Osteocyte (in vitro differentiated cells): ENCODE measurements at regions not wholly inside any gene's neighbourhood (a gene's known extent, or its start where the extent isn't known, plus 50 kb on each side); places are given as distances from the start of the nearest gene placed in this dataset.

Experiments used
- DNase-seq: peaks from one replicate; pipeline ENCODE4 v3.0.0; 2021; ENCODE audit warnings: mixed read lengths; ENCODE audit not compliant: unreplicated experiment; ENCODE audit errors: extremely low spot score
- H3K27ac Mint-ChIP-seq: one replicate; pipeline ENCODE4 v1.8.0; 2021; ENCODE audit warnings: mild to moderate bottlenecking, mixed read lengths; ENCODE audit not compliant: unreplicated experiment
- H3K27me3 Mint-ChIP-seq: one replicate; pipeline ENCODE4 v1.8.0; 2021; ENCODE audit warnings: mixed read lengths; ENCODE audit not compliant: unreplicated experiment
- H3K36me3 Mint-ChIP-seq: one replicate; pipeline ENCODE4 v1.8.0; 2021; ENCODE audit warnings: mixed read lengths; ENCODE audit not compliant: unreplicated experiment
- H3K4me1 Mint-ChIP-seq: one replicate; pipeline ENCODE4 v1.8.0; 2021; ENCODE audit warnings: mixed read lengths; ENCODE audit not compliant: unreplicated experiment
- H3K4me3 Mint-ChIP-seq: one replicate; pipeline ENCODE4 v1.8.0; 2021; ENCODE audit warnings: mild to moderate bottlenecking, moderate library complexity, mixed read lengths; ENCODE audit not compliant: unreplicated experiment
- H3K9me3 Mint-ChIP-seq: one replicate; pipeline ENCODE4 v1.8.0; 2021; ENCODE audit warnings: mixed read lengths; ENCODE audit not compliant: unreplicated experiment
- TF ChIP-seq, protein P1 (sequence below): fragments of 200-600 bp; sonication (generic); IDR thresholded peaks from 2 replicates; pipeline ENCODE4 v1.5.0; 2021; ENCODE audit warnings: antibody characterized with exemption, mild to moderate bottlenecking, moderate library complexity

DNA sequence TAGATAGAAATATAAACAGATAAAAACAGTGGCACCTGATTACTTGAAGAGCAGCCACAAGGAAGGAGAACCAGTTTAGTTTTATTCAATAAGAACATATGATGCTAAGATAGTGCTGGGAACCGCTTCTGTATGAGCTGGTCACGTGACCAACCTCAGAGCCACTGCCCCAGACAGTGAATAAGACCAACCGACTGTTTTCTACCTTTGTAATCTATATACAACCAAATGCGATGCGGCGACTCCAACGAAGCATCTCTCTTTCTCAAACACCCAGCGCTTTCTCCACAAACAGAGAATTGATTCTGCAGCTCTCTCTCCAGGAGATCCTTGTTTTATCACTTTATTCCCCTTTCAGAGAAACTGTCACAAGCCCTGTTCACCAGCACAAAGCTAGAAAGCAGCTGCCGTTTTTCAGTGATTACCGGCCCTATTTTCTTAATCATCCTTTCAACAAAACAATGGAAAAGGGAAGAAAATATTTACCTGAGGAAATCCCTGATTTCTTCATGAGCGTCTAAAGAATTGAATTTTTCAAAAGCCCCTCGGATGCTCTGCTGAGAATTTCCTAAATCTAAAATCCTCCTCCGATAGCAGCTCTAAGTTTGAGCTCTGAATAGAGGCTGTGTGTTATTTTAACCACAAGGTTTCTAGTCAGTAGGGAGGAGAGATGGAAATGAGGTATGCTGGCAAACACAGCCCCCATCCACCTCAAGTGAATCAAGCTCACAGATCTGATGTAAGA lies 55.7 kb upstream of the JCAD start:
- peaks cover 6% of the 10 kb centered on the region for H3K4me1 Mint-ChIP-seq
- H3K36me3 Mint-ChIP-seq, result no peaks in the 10 kb centered on the region
- no peaks in the 10 kb centered on the region for H3K9me3 Mint-ChIP-seq
- no peak for DNase-seq
- H3K27me3 Mint-ChIP-seq, result peaks cover 22% of the 10 kb centered on the region
- no peak overlapping the region for H3K27ac Mint-ChIP-seq
- TF ChIP-seq, protein P1, sequence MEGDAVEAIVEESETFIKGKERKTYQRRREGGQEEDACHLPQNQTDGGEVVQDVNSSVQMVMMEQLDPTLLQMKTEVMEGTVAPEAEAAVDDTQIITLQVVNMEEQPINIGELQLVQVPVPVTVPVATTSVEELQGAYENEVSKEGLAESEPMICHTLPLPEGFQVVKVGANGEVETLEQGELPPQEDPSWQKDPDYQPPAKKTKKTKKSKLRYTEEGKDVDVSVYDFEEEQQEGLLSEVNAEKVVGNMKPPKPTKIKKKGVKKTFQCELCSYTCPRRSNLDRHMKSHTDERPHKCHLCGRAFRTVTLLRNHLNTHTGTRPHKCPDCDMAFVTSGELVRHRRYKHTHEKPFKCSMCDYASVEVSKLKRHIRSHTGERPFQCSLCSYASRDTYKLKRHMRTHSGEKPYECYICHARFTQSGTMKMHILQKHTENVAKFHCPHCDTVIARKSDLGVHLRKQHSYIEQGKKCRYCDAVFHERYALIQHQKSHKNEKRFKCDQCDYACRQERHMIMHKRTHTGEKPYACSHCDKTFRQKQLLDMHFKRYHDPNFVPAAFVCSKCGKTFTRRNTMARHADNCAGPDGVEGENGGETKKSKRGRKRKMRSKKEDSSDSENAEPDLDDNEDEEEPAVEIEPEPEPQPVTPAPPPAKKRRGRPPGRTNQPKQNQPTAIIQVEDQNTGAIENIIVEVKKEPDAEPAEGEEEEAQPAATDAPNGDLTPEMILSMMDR, result no peak
- no peak overlapping the region for H3K4me3 Mint-ChIP-seq

DNA sequence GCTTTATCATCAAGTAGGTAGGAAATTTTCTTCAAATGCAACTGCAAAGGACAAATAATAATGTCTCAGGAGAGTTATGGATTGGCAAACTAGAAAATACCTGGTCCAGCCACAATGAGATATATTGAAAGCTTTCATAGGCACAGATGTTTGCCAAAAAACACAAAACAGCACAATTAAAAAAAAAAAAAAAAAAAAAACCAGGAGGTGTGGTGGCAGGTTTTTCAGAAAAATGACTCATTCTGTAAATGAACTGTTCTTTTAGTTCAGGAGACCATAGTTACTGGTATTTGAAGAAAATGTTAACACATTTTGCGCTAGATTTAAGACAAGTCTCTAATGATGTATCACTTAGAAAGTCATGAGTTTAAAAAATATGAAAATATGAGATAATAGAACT lies 55.0 kb upstream of the JCAD start:
- H3K27ac Mint-ChIP-seq, result no peak overlapping the region
- H3K36me3 Mint-ChIP-seq, result no peaks in the 10 kb centered on the region
- H3K9me3 Mint-ChIP-seq, result no peaks in the 10 kb centered on the region
- no peak for DNase-seq
- H3K4me3 Mint-ChIP-seq, result no peak overlapping the region
- H3K27me3 Mint-ChIP-seq, result peaks cover 19% of the 10 kb centered on the region
- peaks cover 6% of the 10 kb centered on the region for H3K4me1 Mint-ChIP-seq
- TF ChIP-seq, protein P1, result no peak

DNA sequence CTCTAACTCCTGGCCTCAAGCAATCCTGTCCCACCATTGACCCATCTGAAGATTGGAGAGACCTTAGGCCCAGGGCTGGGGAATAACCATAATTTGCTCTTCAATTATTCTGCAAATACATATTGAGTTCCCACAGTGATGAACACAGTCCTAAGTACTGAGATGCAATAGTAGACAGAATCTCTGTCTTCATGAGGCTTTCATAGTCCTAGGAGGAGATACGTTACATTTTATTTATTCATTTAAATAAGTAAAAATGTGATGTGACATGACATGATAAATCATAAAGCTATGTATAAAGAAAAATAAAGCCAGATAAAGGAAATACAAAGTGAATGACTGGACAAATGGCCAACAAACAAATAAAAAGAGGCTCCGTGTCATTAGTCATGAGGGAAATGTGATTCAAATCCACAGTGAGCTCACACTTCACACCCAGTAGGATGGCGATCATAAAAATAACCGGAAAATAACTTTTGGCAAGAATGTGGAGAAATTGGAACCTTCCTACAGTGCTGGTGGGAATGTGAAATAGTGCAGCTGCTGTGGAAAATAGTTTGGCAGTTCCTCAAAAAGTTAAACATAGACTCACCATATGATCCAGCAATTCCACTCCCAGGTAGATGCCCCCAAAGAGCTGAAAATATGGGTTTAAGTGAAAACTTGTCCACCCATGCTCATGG lies 52.1 kb upstream of the JCAD start:
- DNase-seq, result no peak
- Mint-ChIP-seq H3K4me1 (peaks cover 6% of the 10 kb centered on the region), H3K27ac (no peak overlapping the region), H3K27me3 (peaks cover 19% of the 10 kb centered on the region), H3K9me3 (no peaks in the 10 kb centered on the region), H3K36me3 (no peaks in the 10 kb centered on the region), H3K4me3 (no peak overlapping the region)
- TF ChIP-seq, protein P1, result no peak
